ENCODE measurements at regions not wholly inside any gene's neighbourhood (a gene's known extent, or its start where the extent isn't known, plus 50 kb on each side); places are given as distances from the start of the nearest gene placed in this dataset.

GRCh38 chr1:239784896-239785295 is 306.8 kb upstream of the FMN2 start:
- Histone ChIP-seq H3K9me3 (no peaks in the 10 kb centered on the region), H3K27ac (no peak overlapping the region), H3K4me3 (no peak overlapping the region), H3K36me3 (no peaks in the 10 kb centered on the region), H3K4me1 (no peaks in the 10 kb centered on the region), H3K27me3 (no peaks in the 10 kb centered on the region)
- DNase-seq (no peak), ATAC-seq (no peak)
- 31% methylated on average over 3 of the region's 3 CpGs for WGBS (ENCODE audit: insufficient coverage, low coverage, low lambda C conversion rate, missing lambda C conversion rate)
- TF ChIP-seq CTCF (IDR thresholded peaks at IDR 0.05) (no peak), POLR2A (IDR thresholded peaks at IDR 0.05) (no peak)
- intact Hi-C loops (cut with DNase I) = no loop called here

- Histone ChIP-seq H3K4me3 (no peak overlapping the region), H3K36me3 (no peaks in the 10 kb centered on the region), H3K9me3 (no peaks in the 10 kb centered on the region), H3K4me1 (no peaks in the 10 kb centered on the region), H3K27ac (no peak overlapping the region), H3K27me3 (no peaks in the 10 kb centered on the region)
- WGBS (ENCODE audit: insufficient coverage, low coverage, low lambda C conversion rate, missing lambda C conversion rate) = 38% methylated on average over 1 of the region's 1 CpG
- TF ChIP-seq CTCF (IDR thresholded peaks at IDR 0.05) (no peak), POLR2A (IDR thresholded peaks at IDR 0.05) (no peak)
- intact Hi-C loops (cut with DNase I) = no loop called here
- DNase-seq (no peak), ATAC-seq (no peak)
These were observed 306.1 kb upstream of the FMN2 start for GRCh38 chr1:239785576-239785975.

GRCh38 chr1:239786464-239786863 is 305.2 kb upstream of the FMN2 start:
- H3K27me3 ChIP-seq = no peaks in the 10 kb centered on the region
- no peaks in the 10 kb centered on the region for H3K36me3 ChIP-seq
- DNase-seq (no peak), ATAC-seq (no peak)
- H3K27ac ChIP-seq = no peak overlapping the region
- TF ChIP-seq CTCF (IDR thresholded peaks at IDR 0.05) (no peak), POLR2A (IDR thresholded peaks at IDR 0.05) (no peak)
- H3K4me3 ChIP-seq = no peak overlapping the region
- no peaks in the 10 kb centered on the region for H3K4me1 ChIP-seq
- no peaks in the 10 kb centered on the region for H3K9me3 ChIP-seq
- intact Hi-C loops (cut with DNase I) = no loop called here
- WGBS (ENCODE audit: insufficient coverage, low coverage, low lambda C conversion rate, missing lambda C conversion rate) = 41% methylated on average over 9 of the region's 10 CpGs

GRCh38 chr1:239792157-239792556 is 299.5 kb upstream of the FMN2 start:
- no peaks in the 10 kb centered on the region for H3K27me3 ChIP-seq
- no peaks in the 10 kb centered on the region for H3K36me3 ChIP-seq
- H3K27ac ChIP-seq = no peak overlapping the region
- DNase-seq (no peak), ATAC-seq (no peak)
- intact Hi-C loops (cut with DNase I) = no loop called here
- no peak overlapping the region for H3K4me3 ChIP-seq
- no peaks in the 10 kb centered on the region for H3K4me1 ChIP-seq
- no peak for TF ChIP-seq POLR2A (IDR thresholded peaks at IDR 0.05)
- TF ChIP-seq CTCF (IDR thresholded peaks at IDR 0.05) = no peak
- H3K9me3 ChIP-seq = no peaks in the 10 kb centered on the region

- no peaks in the 10 kb centered on the region for H3K27me3 ChIP-seq
- intact Hi-C loops (cut with DNase I) = no loop called here
- 14% methylated on average over 3 of the region's 3 CpGs for WGBS (ENCODE audit: insufficient coverage, low coverage, low lambda C conversion rate, missing lambda C conversion rate)
- no peak overlapping the region for H3K27ac ChIP-seq
- H3K9me3 ChIP-seq = no peaks in the 10 kb centered on the region
- DNase-seq = no peak
- ATAC-seq = peak in 3 of 4 donors; percentile 38 to 69 (median 61)
- no peak overlapping the region for H3K4me3 ChIP-seq
- H3K4me1 ChIP-seq = no peaks in the 10 kb centered on the region
- no peaks in the 10 kb centered on the region for H3K36me3 ChIP-seq
- no peak for TF ChIP-seq POLR2A (IDR thresholded peaks at IDR 0.05)
- no peak for TF ChIP-seq CTCF (IDR thresholded peaks at IDR 0.05)
These were observed 296.4 kb upstream of the FMN2 start for GRCh38 chr1:239795304-239795703.

Data from right lobe of liver (tissue), 6 donors.